H1 (cell line): ENCODE measurements at regions not wholly inside any gene's neighbourhood (a gene's known extent, or its start where the extent isn't known, plus 50 kb on each side); places are given as distances from the start of the nearest gene placed in this dataset.

Source experiments
- CBX5 ChIP-seq: fragments of 300-800, 300-1000 bp; sonication (generic); IDR thresholded peaks from 2 replicates; pipeline ENCODE4 v1.7.1; 2016; ENCODE audit warnings: antibody characterized with exemption, low read length, low read depth
- CREB1 ChIP-seq: IDR thresholded peaks from 2 replicates; pipeline ENCODE4 v1.6.1; 2012; ENCODE audit warnings: inconsistent platforms
- JUND ChIP-seq: IDR thresholded peaks from 2 replicates; pipeline ENCODE4 v1.6.1; 2011; ENCODE audit warnings: mild to moderate bottlenecking, improper control_type of control experiment, low read length
- NANOG ChIP-seq: IDR thresholded peaks from 2 replicates; pipeline ENCODE4 v1.6.1; 2011; ENCODE audit warnings: low read length, low read depth, mild to moderate bottlenecking, inconsistent platforms; ENCODE audit not compliant: insufficient read depth, poor library complexity, severe bottlenecking
- RBBP5 ChIP-seq: IDR thresholded peaks from 2 replicates; pipeline ENCODE4 v1.7.1; 2012; ENCODE audit warnings: low read depth, mild to moderate bottlenecking, inconsistent platforms, low read length, moderate library complexity, borderline replicate concordance
- RNF2 ChIP-seq: fragments of 200-900, 300-1000 bp; sonication (generic); IDR thresholded peaks from 2 replicates; pipeline ENCODE4 v1.7.1; 2016; ENCODE audit warnings: borderline replicate concordance, low read depth, mild to moderate bottlenecking, antibody characterized with exemption, low read length; ENCODE audit not compliant: poor library complexity, severe bottlenecking; ENCODE audit errors: missing control alignments
- RXRA ChIP-seq: IDR thresholded peaks from 2 replicates; pipeline ENCODE4 v1.6.1; 2011; ENCODE audit warnings: low read depth, mild to moderate bottlenecking, low read length, moderate library complexity; ENCODE audit not compliant: insufficient read depth
- SAP30 ChIP-seq: fragments of 300-600 bp; sonication (generic); IDR thresholded peaks from 2 replicates; pipeline ENCODE4 v1.7.1; 2012; ENCODE audit warnings: low read length, moderate library complexity, mild to moderate bottlenecking, inconsistent platforms; ENCODE audit not compliant: insufficient read depth, insufficient replicate concordance
- SP1 ChIP-seq: IDR thresholded peaks from 2 replicates; pipeline ENCODE4 v1.6.1; 2011; ENCODE audit warnings: low read depth, low read length
- TF ChIP-seq, protein P1 (sequence below): fragments of 300-600 bp; sonication (generic); IDR thresholded peaks from 2 replicates; pipeline ENCODE4 v1.7.1; 2012; ENCODE audit warnings: low read length, moderate library complexity, mild to moderate bottlenecking, inconsistent platforms; ENCODE audit not compliant: insufficient replicate concordance

- TF ChIP-seq, protein P1, sequence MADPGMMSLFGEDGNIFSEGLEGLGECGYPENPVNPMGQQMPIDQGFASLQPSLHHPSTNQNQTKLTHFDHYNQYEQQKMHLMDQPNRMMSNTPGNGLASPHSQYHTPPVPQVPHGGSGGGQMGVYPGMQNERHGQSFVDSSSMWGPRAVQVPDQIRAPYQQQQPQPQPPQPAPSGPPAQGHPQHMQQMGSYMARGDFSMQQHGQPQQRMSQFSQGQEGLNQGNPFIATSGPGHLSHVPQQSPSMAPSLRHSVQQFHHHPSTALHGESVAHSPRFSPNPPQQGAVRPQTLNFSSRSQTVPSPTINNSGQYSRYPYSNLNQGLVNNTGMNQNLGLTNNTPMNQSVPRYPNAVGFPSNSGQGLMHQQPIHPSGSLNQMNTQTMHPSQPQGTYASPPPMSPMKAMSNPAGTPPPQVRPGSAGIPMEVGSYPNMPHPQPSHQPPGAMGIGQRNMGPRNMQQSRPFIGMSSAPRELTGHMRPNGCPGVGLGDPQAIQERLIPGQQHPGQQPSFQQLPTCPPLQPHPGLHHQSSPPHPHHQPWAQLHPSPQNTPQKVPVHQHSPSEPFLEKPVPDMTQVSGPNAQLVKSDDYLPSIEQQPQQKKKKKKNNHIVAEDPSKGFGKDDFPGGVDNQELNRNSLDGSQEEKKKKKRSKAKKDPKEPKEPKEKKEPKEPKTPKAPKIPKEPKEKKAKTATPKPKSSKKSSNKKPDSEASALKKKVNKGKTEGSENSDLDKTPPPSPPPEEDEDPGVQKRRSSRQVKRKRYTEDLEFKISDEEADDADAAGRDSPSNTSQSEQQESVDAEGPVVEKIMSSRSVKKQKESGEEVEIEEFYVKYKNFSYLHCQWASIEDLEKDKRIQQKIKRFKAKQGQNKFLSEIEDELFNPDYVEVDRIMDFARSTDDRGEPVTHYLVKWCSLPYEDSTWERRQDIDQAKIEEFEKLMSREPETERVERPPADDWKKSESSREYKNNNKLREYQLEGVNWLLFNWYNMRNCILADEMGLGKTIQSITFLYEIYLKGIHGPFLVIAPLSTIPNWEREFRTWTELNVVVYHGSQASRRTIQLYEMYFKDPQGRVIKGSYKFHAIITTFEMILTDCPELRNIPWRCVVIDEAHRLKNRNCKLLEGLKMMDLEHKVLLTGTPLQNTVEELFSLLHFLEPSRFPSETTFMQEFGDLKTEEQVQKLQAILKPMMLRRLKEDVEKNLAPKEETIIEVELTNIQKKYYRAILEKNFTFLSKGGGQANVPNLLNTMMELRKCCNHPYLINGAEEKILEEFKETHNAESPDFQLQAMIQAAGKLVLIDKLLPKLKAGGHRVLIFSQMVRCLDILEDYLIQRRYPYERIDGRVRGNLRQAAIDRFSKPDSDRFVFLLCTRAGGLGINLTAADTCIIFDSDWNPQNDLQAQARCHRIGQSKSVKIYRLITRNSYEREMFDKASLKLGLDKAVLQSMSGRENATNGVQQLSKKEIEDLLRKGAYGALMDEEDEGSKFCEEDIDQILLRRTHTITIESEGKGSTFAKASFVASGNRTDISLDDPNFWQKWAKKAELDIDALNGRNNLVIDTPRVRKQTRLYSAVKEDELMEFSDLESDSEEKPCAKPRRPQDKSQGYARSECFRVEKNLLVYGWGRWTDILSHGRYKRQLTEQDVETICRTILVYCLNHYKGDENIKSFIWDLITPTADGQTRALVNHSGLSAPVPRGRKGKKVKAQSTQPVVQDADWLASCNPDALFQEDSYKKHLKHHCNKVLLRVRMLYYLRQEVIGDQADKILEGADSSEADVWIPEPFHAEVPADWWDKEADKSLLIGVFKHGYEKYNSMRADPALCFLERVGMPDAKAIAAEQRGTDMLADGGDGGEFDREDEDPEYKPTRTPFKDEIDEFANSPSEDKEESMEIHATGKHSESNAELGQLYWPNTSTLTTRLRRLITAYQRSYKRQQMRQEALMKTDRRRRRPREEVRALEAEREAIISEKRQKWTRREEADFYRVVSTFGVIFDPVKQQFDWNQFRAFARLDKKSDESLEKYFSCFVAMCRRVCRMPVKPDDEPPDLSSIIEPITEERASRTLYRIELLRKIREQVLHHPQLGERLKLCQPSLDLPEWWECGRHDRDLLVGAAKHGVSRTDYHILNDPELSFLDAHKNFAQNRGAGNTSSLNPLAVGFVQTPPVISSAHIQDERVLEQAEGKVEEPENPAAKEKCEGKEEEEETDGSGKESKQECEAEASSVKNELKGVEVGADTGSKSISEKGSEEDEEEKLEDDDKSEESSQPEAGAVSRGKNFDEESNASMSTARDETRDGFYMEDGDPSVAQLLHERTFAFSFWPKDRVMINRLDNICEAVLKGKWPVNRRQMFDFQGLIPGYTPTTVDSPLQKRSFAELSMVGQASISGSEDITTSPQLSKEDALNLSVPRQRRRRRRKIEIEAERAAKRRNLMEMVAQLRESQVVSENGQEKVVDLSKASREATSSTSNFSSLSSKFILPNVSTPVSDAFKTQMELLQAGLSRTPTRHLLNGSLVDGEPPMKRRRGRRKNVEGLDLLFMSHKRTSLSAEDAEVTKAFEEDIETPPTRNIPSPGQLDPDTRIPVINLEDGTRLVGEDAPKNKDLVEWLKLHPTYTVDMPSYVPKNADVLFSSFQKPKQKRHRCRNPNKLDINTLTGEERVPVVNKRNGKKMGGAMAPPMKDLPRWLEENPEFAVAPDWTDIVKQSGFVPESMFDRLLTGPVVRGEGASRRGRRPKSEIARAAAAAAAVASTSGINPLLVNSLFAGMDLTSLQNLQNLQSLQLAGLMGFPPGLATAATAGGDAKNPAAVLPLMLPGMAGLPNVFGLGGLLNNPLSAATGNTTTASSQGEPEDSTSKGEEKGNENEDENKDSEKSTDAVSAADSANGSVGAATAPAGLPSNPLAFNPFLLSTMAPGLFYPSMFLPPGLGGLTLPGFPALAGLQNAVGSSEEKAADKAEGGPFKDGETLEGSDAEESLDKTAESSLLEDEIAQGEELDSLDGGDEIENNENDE, result no peak
- no peak for TF ChIP-seq SAP30
- peak; percentile 90 for TF ChIP-seq SP1
- TF ChIP-seq CREB1, result peak; percentile 100
- no peak for TF ChIP-seq RNF2
- TF ChIP-seq RXRA, result no peak
- peak; percentile 33 for TF ChIP-seq NANOG
- no peak for TF ChIP-seq CBX5
- peak; percentile 66; the same call in 1 of the 2 replicates for TF ChIP-seq RBBP5
- TF ChIP-seq JUND, result peak; percentile 96
Measured at GRCh38 chr1:9428601-9429341, 110.5 kb upstream of the SLC25A33 start (continued).
